GM21447 (cell line): ENCODE measurements at regions not wholly inside any gene's neighbourhood (a gene's known extent, or its start where the extent isn't known, plus 50 kb on each side); places are given as distances from the start of the nearest gene placed in this dataset.
"Not testable (repeated sequence)": the region's sequence is repeated elsewhere in the genome, so short reads cannot be mapped to it uniquely, and the experiment has no call there.

Experiments used
- ATAC-seq: cut with Tn5 transposase; IDR thresholded peaks from one replicate; pipeline ENCODE4 v1.9.1; 2021; ENCODE audit not compliant: unreplicated experiment

- ATAC-seq, result no peak
Observed at GRCh38 chr6:22349051-22349450, 52.2 kb upstream of the PRL start.

- ATAC-seq, result no peak
Observed at GRCh38 chr6:22349528-22349927, 52.7 kb upstream of the PRL start.

- no peak for ATAC-seq
Observed at GRCh38 chr6:22350109-22350508, 53.3 kb upstream of the PRL start.

GRCh38 chr6:22353101-22353500, 56.3 kb upstream of the PRL start:
- no peak for ATAC-seq

- ATAC-seq, result no peak
Observed at GRCh38 chr6:22356362-22356940, 59.6 kb upstream of the PRL start.

- peak; percentile 74 for ATAC-seq
Observed at GRCh38 chr6:22357724-22358189, 60.9 kb upstream of the PRL start.

- ATAC-seq, result no peak
Observed at GRCh38 chr6:22361576-22361975, 64.7 kb upstream of the PRL start.

- ATAC-seq, result no peak
Observed at GRCh38 chr6:22362361-22362760, 65.5 kb upstream of the PRL start.

GRCh38 chr6:22363166-22363713, 66.4 kb upstream of the PRL start:
- ATAC-seq, result no peak

- ATAC-seq, result no peak
Observed at GRCh38 chr6:22363714-22364239, 66.9 kb upstream of the PRL start.

GRCh38 chr6:22364306-22364705, 67.5 kb upstream of the PRL start:
- no peak for ATAC-seq

- no peak for ATAC-seq
Observed at GRCh38 chr6:22366214-22366613, 69.4 kb upstream of the PRL start.

- ATAC-seq, result no peak
Observed at GRCh38 chr6:22367346-22367745, 70.5 kb upstream of the PRL start.

GRCh38 chr6:22368794-22369193, 72.0 kb upstream of the PRL start:
- ATAC-seq, result no peak

GRCh38 chr6:22372922-22373321, 76.1 kb upstream of the PRL start:
- ATAC-seq, result peak; percentile 60

- ATAC-seq, result not testable (repeated sequence)
Observed at GRCh38 chr6:22374950-22375349, 78.1 kb upstream of the PRL start.

- ATAC-seq, result not testable (repeated sequence)
Observed at GRCh38 chr6:22376293-22376692, 79.5 kb upstream of the PRL start.

GRCh38 chr6:22378536-22378935, 81.7 kb upstream of the PRL start:
- ATAC-seq, result not testable (repeated sequence)

GRCh38 chr6:22380236-22380635, 83.4 kb upstream of the PRL start:
- ATAC-seq, result no peak

- ATAC-seq, result no peak
Observed at GRCh38 chr6:22381845-22382544, 85.2 kb upstream of the PRL start.

GRCh38 chr6:22383016-22383415, 86.2 kb upstream of the PRL start:
- ATAC-seq, result no peak

GRCh38 chr6:22392711-22393110, 95.9 kb upstream of the PRL start:
- ATAC-seq, result no peak
